ENCODE measurements at regions not wholly inside any gene's neighbourhood (a gene's known extent, or its start where the extent isn't known, plus 50 kb on each side); places are given as distances from the start of the nearest gene placed in this dataset.

DNA sequence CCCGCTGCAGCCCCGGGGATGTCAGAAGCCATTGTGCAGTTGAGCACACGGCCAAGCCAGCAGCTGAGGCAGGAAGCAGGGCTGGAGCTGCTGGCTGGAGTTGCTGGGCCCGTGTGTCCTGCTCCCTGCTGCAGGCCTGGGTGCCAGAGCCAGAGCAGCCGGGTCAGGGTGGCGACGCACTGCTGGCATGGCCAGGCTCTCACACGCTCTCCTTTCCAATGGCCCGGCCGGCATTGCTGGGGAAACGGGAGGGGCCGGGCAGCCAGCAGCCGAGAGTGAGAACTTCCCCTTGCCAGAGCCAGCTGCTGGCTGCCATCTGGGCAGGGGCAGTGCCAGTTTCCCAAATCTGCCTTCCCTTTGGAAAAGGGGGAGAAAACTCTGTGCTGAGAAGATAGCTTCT, 82.4 kb upstream of the PROX1 start:
- TF ChIP-seq, protein P1, sequence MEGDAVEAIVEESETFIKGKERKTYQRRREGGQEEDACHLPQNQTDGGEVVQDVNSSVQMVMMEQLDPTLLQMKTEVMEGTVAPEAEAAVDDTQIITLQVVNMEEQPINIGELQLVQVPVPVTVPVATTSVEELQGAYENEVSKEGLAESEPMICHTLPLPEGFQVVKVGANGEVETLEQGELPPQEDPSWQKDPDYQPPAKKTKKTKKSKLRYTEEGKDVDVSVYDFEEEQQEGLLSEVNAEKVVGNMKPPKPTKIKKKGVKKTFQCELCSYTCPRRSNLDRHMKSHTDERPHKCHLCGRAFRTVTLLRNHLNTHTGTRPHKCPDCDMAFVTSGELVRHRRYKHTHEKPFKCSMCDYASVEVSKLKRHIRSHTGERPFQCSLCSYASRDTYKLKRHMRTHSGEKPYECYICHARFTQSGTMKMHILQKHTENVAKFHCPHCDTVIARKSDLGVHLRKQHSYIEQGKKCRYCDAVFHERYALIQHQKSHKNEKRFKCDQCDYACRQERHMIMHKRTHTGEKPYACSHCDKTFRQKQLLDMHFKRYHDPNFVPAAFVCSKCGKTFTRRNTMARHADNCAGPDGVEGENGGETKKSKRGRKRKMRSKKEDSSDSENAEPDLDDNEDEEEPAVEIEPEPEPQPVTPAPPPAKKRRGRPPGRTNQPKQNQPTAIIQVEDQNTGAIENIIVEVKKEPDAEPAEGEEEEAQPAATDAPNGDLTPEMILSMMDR (IDR thresholded peaks at IDR 0.05; ENCODE audit: low read length), result no peak
- no peak for TF ChIP-seq EZH2 (optimal IDR thresholded peaks at IDR 0.05; ENCODE audit: low read depth, low read length)

Data from MM.1S (cell line).